HCT116 (cell line): ENCODE measurements at regions not wholly inside any gene's neighbourhood (a gene's known extent, or its start where the extent isn't known, plus 50 kb on each side); places are given as distances from the start of the nearest gene placed in this dataset.

Experiments
- ATAC-seq: fragments of 200-7000 bp; cut with Tn5 transposase; 2 replicates; pipeline ENCODE4 v1.9.1; 2020; ENCODE audit warnings: mild to moderate bottlenecking, moderate library complexity
- BruUV-seq: library from RNA; stranded (reverse); fragments of 400-500 nt; replicated peaks from 2 replicates; lab custom pipeline; 2021; lab: Mats Ljungman, UMichigan
- CTCF ChIA-PET: fragments of 300-600 bp; sonication (Branson Sonifier 250); formaldehyde crosslinking; loops from one replicate; lab custom pipeline; 2021; ENCODE audit warnings: antibody characterized with exemption; lab: Charles Lee
- POLR2A ChIA-PET: fragments of 300-600, 350-600 bp; sonication (Branson Sonifier 250); formaldehyde crosslinking; loops from one replicate; lab custom pipeline; 2021; ENCODE audit warnings: antibody characterized with exemption; lab: Charles Lee
- RAD21 ChIA-PET, 2 experiments: fragments of 300-600 bp; sonication (Branson Sonifier 250); formaldehyde crosslinking; loops; one replicate each; lab custom pipeline; 2023; ENCODE audit warnings: low total read pairs in 2 of 2; ENCODE audit not compliant: uncharacterized antibody in 2 of 2, unreplicated experiment in 2 of 2, low non-redundant PET in 1 of 2; lab: Charles Lee
- DNase-seq: peaks from one replicate; pipeline ENCODE4 v3.0.0-alpha.2; 2010; ENCODE audit warnings: low read depth, low spot score
- H2AFZ ChIP-seq: fragments of 200-600 bp; shearing (Covaris generic), sonication (generic); 2 replicates; pipeline ENCODE4 v1.6.1; 2017; ENCODE audit warnings: low read depth, mixed run types, mixed read lengths, antibody characterized with exemption, low read length; ENCODE audit not compliant: poor library complexity, severe bottlenecking
- H3K27ac ChIP-seq: 2 replicates; pipeline ENCODE4 v1.5.1; 2012; ENCODE audit warnings: low read depth, low read length
- H3K27me3 ChIP-seq: fragments of 200-600 bp; sonication (generic); 2 replicates; pipeline ENCODE4 v1.6.1; 2016; ENCODE audit warnings: mixed run types, low read length, mixed read lengths; ENCODE audit not compliant: insufficient read depth
- H3K36me3 ChIP-seq, 2 experiments: fragments of 200-500 bp in 1 of 2; fragments of 200-600 bp in 1 of 2; sonication (Bioruptor generic) in 1 of 2; sonication (generic) in 1 of 2; 2 replicates each; pipeline versions ENCODE4 v1.5.1 to v1.6.1; 2014 to 2016; ENCODE audit warnings: low read length in 2 of 2, inconsistent platforms in 1 of 2, mixed read lengths in 1 of 2, mixed run types in 1 of 2; ENCODE audit not compliant: insufficient read depth in 2 of 2, control insufficient read depth in 1 of 2
- H3K4me1 ChIP-seq, 2 experiments: fragments of 200-600 bp in 1 of 2; sonication (generic) in 1 of 2; 2 replicates each; pipeline versions ENCODE4 v1.5.1 to v1.6.1; 2012 to 2017; ENCODE audit warnings: low read length in 2 of 2, inconsistent platforms in 1 of 2, mild to moderate bottlenecking in 1 of 2, mixed read lengths in 1 of 2, mixed run types in 1 of 2, moderate library complexity in 1 of 2; ENCODE audit not compliant: insufficient read depth in 2 of 2, control insufficient read depth in 1 of 2
- H3K4me2 ChIP-seq: fragments of 200-600 bp; sonication (generic); 2 replicates; pipeline ENCODE4 v1.6.1; 2017; ENCODE audit warnings: mixed run types, low read length, mixed read lengths
- H3K4me3 ChIP-seq, 2 experiments: fragments of 200-600 bp in 1 of 2; sonication (generic) in 1 of 2; replicated peaks in 1 of 2; 2 replicates each; pipeline ENCODE4 v1.5.1; 2011 to 2016; ENCODE audit warnings: low read length in 2 of 2, control low read depth in 1 of 2, low read depth in 1 of 2, mild to moderate bottlenecking in 1 of 2, mixed read lengths in 1 of 2, mixed run types in 1 of 2
- H3K79me2 ChIP-seq: fragments of 200-600 bp; sonication (generic); 2 replicates; pipeline ENCODE4 v1.6.1; 2017; ENCODE audit warnings: mild to moderate bottlenecking, mixed run types, low read length, moderate library complexity, mixed read lengths; ENCODE audit not compliant: insufficient read depth
- H3K9ac ChIP-seq: fragments of 200-600 bp; sonication (generic); 2 replicates; pipeline ENCODE4 v1.6.1; 2016; ENCODE audit warnings: low read length, mixed read lengths
- H3K9me2 ChIP-seq: fragments of 200-600 bp; sonication (generic), shearing (Covaris generic); 2 replicates; pipeline ENCODE4 v1.6.1; 2017; ENCODE audit warnings: mixed run types, mild to moderate bottlenecking, moderate library complexity; ENCODE audit not compliant: insufficient read depth
- H3K9me3 ChIP-seq, 2 experiments: fragments of 200-500 bp in 1 of 2; fragments of 200-600 bp in 1 of 2; sonication (Bioruptor generic) in 1 of 2; sonication (generic) in 1 of 2; 2 replicates each; pipeline ENCODE4 v1.6.1; 2014 to 2017; ENCODE audit warnings: low read length in 2 of 2, mixed read lengths in 2 of 2, inconsistent platforms in 1 of 2, low read depth in 1 of 2, mild to moderate bottlenecking in 1 of 2, mixed run types in 1 of 2, moderate library complexity in 1 of 2; ENCODE audit not compliant: control insufficient read depth in 1 of 2, insufficient read depth in 1 of 2
- H4K20me1 ChIP-seq: fragments of 200-600 bp; sonication (generic), shearing (Covaris generic); 2 replicates; pipeline ENCODE4 v1.6.1; 2017; ENCODE audit warnings: mixed run types, mild to moderate bottlenecking, moderate library complexity; ENCODE audit not compliant: insufficient read depth
- CBX3 ChIP-seq: IDR thresholded peaks from 2 replicates; pipeline ENCODE4 v1.6.1; 2012; ENCODE audit warnings: low read depth
- ELF1 ChIP-seq: IDR thresholded peaks from 2 replicates; pipeline ENCODE4 v1.6.1; 2012; ENCODE audit warnings: low read depth, borderline replicate concordance
- EZH2phosphoT487 ChIP-seq: fragments of 200-600 bp; IDR thresholded peaks from 2 replicates; pipeline ENCODE4 v1.6.1; 2018; ENCODE audit warnings: antibody characterized with exemption, borderline replicate concordance
- FOSL1 ChIP-seq: IDR thresholded peaks from 2 replicates; pipeline ENCODE4 v1.6.1; 2012; ENCODE audit warnings: low read depth
- JUND ChIP-seq: IDR thresholded peaks from 2 replicates; pipeline ENCODE4 v1.6.1; 2012
- POLR2AphosphoS5 ChIP-seq: IDR thresholded peaks from 2 replicates; pipeline ENCODE4 v1.6.1; 2011; ENCODE audit warnings: mild to moderate bottlenecking, low read depth, low read length, moderate library complexity
- SP1 ChIP-seq: IDR thresholded peaks from 2 replicates; pipeline ENCODE4 v1.6.1; 2012; ENCODE audit warnings: low read depth
- SRF ChIP-seq: IDR thresholded peaks from 2 replicates; pipeline ENCODE4 v1.6.1; 2012; ENCODE audit warnings: low read depth
- ZNF274 ChIP-seq: fragments of 200-500 bp; sonication (Bioruptor generic); IDR thresholded peaks from 2 replicates; pipeline ENCODE4 v1.6.1; 2014; ENCODE audit warnings: mild to moderate bottlenecking, low read depth, low read length, inconsistent platforms
- intact Hi-C: fragments of 100-400 bp; cut with micrococcal nuclease; formaldehyde crosslinking; loops from 2 replicates; pipeline ENCODE4 v1.10.0; 2022
- TF ChIP-seq, protein P1 (sequence below): IDR thresholded peaks from 2 replicates; pipeline ENCODE4 v1.6.1; 2011; ENCODE audit warnings: mild to moderate bottlenecking, low read length, moderate library complexity; ENCODE audit not compliant: insufficient replicate concordance; ENCODE audit errors: extremely low read depth
- TF ChIP-seq, protein P2 (sequence below): IDR thresholded peaks from 2 replicates; pipeline ENCODE4 v1.6.1; 2012; ENCODE audit warnings: low read depth

DNA sequence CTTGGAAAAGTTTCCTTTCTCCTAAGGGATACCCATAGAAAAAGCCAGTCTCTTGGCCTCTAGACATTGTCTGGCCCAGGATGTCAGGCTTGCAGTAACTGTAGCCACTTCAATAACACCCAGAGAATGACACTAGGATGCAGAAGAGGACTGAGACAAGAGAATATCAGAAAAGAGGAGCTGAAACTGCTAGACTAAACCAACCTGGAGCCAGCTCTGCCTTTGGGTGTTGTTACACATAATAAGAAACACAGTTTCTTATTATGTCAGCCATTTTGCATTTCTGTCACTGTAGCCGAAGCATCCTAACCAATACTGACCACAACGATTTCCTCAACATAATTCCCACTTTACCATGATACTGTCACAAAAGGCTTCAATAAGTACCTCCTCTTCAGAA, 72.2 kb upstream of the RCN1 start:
- Histone ChIP-seq H3K4me2 (no peak overlapping the region), H4K20me1 (no peaks in the 10 kb centered on the region), H3K9me2 (0 out of 2 replicates have a peak, but pooled peaks cover 3% of the 10 kb centered on the region)
- TF ChIP-seq ZNF274, result no peak
- TF ChIP-seq, protein P1, sequence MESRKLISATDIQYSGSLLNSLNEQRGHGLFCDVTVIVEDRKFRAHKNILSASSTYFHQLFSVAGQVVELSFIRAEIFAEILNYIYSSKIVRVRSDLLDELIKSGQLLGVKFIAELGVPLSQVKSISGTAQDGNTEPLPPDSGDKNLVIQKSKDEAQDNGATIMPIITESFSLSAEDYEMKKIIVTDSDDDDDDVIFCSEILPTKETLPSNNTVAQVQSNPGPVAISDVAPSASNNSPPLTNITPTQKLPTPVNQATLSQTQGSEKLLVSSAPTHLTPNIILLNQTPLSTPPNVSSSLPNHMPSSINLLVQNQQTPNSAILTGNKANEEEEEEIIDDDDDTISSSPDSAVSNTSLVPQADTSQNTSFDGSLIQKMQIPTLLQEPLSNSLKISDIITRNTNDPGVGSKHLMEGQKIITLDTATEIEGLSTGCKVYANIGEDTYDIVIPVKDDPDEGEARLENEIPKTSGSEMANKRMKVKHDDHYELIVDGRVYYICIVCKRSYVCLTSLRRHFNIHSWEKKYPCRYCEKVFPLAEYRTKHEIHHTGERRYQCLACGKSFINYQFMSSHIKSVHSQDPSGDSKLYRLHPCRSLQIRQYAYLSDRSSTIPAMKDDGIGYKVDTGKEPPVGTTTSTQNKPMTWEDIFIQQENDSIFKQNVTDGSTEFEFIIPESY, result no peak
- no peak for TF ChIP-seq EZH2phosphoT487
- TF ChIP-seq FOSL1, result no peak
- TF ChIP-seq JUND, result no peak
- no peak for TF ChIP-seq SP1
- no peak for TF ChIP-seq CBX3
- TF ChIP-seq POLR2AphosphoS5, result no peak
- no peak for TF ChIP-seq ELF1
- TF ChIP-seq, all 23 proteins: peak for 0
- ATAC-seq (no peak), DNase-seq (no peak)
- no peak overlapping the region for H3K4me3 ChIP-seq
- BruUV-seq, result no TSS peak
- RAD21 ChIA-PET, result no interaction called here
- intact Hi-C loops, result no loop called here
- no peaks in the 10 kb centered on the region for H3K4me1 ChIP-seq
- POLR2A ChIA-PET, result no interaction called here
- no peak overlapping the region for H3K9ac ChIP-seq
- H3K27ac ChIP-seq, result no peak overlapping the region
- no peaks in the 10 kb centered on the region for H3K79me2 ChIP-seq
- H3K27me3 ChIP-seq, result peaks cover 23% of the 10 kb centered on the region
- H2AFZ ChIP-seq, result no peak overlapping the region
- CTCF ChIA-PET, result no interaction called here
- H3K9me3 ChIP-seq, result no peaks in the 10 kb centered on the region
- no peaks in the 10 kb centered on the region for H3K36me3 ChIP-seq

DNA sequence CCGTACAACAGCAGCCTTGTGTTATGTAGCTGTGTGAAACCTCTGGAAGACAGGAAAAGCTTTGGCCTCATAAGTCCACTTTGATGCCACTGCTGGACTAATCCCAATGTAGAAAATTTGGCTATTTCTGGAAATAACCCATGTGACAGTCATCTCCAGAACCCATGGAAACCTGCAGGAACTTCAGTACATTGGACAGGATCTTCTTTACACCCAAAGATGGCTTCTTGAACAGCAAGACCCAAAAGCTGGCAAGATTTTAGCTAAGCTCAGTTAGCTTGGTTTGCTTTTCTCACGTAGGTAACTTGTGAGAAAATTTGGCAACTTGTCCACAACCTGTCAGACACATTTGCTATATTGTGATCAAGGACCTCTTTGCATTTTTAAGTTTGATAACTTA, 74.8 kb upstream of the RCN1 start:
- RAD21 ChIA-PET, result no interaction called here
- H3K9me2 ChIP-seq, result 0 out of 2 replicates have a peak, but pooled peaks cover 3% of the 10 kb centered on the region
- DNase-seq (no peak), ATAC-seq (no peak)
- peaks cover 39% of the 10 kb centered on the region for H3K27me3 ChIP-seq
- POLR2A ChIA-PET, result no interaction called here
- BruUV-seq, result no TSS peak
- H3K27ac ChIP-seq, result no peak overlapping the region
- no peak overlapping the region for H2AFZ ChIP-seq
- H4K20me1 ChIP-seq, result no peaks in the 10 kb centered on the region
- no peak overlapping the region for H3K9ac ChIP-seq
- TF ChIP-seq, protein P2, sequence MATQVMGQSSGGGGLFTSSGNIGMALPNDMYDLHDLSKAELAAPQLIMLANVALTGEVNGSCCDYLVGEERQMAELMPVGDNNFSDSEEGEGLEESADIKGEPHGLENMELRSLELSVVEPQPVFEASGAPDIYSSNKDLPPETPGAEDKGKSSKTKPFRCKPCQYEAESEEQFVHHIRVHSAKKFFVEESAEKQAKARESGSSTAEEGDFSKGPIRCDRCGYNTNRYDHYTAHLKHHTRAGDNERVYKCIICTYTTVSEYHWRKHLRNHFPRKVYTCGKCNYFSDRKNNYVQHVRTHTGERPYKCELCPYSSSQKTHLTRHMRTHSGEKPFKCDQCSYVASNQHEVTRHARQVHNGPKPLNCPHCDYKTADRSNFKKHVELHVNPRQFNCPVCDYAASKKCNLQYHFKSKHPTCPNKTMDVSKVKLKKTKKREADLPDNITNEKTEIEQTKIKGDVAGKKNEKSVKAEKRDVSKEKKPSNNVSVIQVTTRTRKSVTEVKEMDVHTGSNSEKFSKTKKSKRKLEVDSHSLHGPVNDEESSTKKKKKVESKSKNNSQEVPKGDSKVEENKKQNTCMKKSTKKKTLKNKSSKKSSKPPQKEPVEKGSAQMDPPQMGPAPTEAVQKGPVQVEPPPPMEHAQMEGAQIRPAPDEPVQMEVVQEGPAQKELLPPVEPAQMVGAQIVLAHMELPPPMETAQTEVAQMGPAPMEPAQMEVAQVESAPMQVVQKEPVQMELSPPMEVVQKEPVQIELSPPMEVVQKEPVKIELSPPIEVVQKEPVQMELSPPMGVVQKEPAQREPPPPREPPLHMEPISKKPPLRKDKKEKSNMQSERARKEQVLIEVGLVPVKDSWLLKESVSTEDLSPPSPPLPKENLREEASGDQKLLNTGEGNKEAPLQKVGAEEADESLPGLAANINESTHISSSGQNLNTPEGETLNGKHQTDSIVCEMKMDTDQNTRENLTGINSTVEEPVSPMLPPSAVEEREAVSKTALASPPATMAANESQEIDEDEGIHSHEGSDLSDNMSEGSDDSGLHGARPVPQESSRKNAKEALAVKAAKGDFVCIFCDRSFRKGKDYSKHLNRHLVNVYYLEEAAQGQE, result 0 out of 2 replicates have a peak, but pooled peaks have one; percentile 6
- no peak for TF ChIP-seq SRF
- TF ChIP-seq, all 23 proteins: peak for 1
- Histone ChIP-seq H3K4me1 (no peaks in the 10 kb centered on the region), H3K79me2 (no peaks in the 10 kb centered on the region), H3K9me3 (no peaks in the 10 kb centered on the region), H3K4me3 (no peak overlapping the region), H3K4me2 (no peak overlapping the region), H3K36me3 (no peaks in the 10 kb centered on the region)
- intact Hi-C loops, result no loop called here
- CTCF ChIA-PET, result interaction anchor here (1.3 kb wide), 1 partner anchor 9 kb away, joined by 7 read pairs; no protein-coding TSS in a partner anchor
